ENCODE measurements at regions not wholly inside any gene's neighbourhood (a gene's known extent, or its start where the extent isn't known, plus 50 kb on each side); places are given as distances from the start of the nearest gene placed in this dataset.

DNA sequence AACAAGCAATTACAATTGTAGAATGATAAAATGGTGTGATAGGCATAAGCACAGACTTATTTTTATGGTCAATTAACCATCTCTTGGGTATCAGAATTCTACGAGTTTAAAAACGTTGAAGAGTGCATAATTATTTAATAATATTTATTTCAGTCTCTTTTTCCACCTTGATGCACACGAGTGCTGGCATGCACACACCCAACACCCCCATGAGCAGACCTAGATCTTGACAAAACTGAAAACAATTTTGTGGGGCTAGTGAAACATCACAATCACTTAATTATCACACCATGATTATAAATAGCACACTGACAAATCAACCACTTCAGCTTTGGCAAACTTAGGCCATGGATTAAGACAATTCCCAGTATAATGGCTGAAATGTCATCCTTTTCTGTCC lies 61.0 kb upstream of the RFC3 start:
- Mint-ChIP-seq H3K4me3 (no peak overlapping the region), H3K36me3 (ENCODE audit: insufficient read depth in 1 of 3, low read depth in 3 of 3) (no peaks in the 10 kb centered on the region), H3K9me3 (no peaks in the 10 kb centered on the region), H3K4me1 (0 out of 4 replicates have a peak, but pooled peaks cover 0 to 3% of the 10 kb centered on the region in 2 experiments), H3K27ac (no peak overlapping the region), H3K27me3 (ENCODE audit: low read depth) (no peaks in the 10 kb centered on the region)
- H3K27me3 ChIP-seq (ENCODE audit: insufficient read depth, low read length), result no peaks in the 10 kb centered on the region
- H4K20me1 ChIP-seq (ENCODE audit: control insufficient read depth, insufficient read depth, insufficient read length), result no peaks in the 10 kb centered on the region
- H3K4me2 ChIP-seq (ENCODE audit: insufficient read depth, insufficient read length, low read length), result no peak overlapping the region
- H3K18ac ChIP-seq (ENCODE audit: insufficient read length, low read depth, low read length), result no peak overlapping the region
- no peak overlapping the region for H3K4ac ChIP-seq (ENCODE audit: low read depth, low read length)
- H3K79me1 ChIP-seq (ENCODE audit: insufficient read depth, low read depth, low read length, poor library complexity, severe bottlenecking), result no peaks in the 10 kb centered on the region
- H2AK5ac ChIP-seq (ENCODE audit: insufficient read length, low read length), result no peak overlapping the region
- no peak overlapping the region for H2BK5ac ChIP-seq (ENCODE audit: insufficient read length, low read length)
- H3K9me3 ChIP-seq (ENCODE audit: control insufficient read depth, low read depth, low read length), result no peaks in the 10 kb centered on the region
- H3K14ac ChIP-seq (ENCODE audit: insufficient read depth, low read length), result no peak overlapping the region
- H3K23ac ChIP-seq (ENCODE audit: insufficient read length, low read depth, low read length), result no peak overlapping the region
- no peak overlapping the region for H4K8ac ChIP-seq (replicated peaks; ENCODE audit: insufficient read length, low read depth, low read length)
- H2BK120ac ChIP-seq (ENCODE audit: low read depth, low read length, poor library complexity, severe bottlenecking), result no peak overlapping the region
- H3T11ph ChIP-seq (ENCODE audit: low read length), result no peak overlapping the region
- no peak overlapping the region for H4K5ac ChIP-seq (ENCODE audit: insufficient read length, low read depth, low read length)
- no peaks in the 10 kb centered on the region for H3K79me2 ChIP-seq (ENCODE audit: insufficient read depth, low read length)
- H3K23me2 ChIP-seq (ENCODE audit: insufficient read length, low read depth, low read length, poor library complexity, severe bottlenecking), result no peaks in the 10 kb centered on the region
- H4K91ac ChIP-seq (ENCODE audit: insufficient read length, low read depth, low read length), result no peak overlapping the region
- H2BK12ac ChIP-seq (ENCODE audit: insufficient read length, low read depth, low read length), result no peak overlapping the region
- H3K4me1 ChIP-seq (ENCODE audit: insufficient read depth, low read length), result no peaks in the 10 kb centered on the region
- H2BK20ac ChIP-seq (ENCODE audit: low read depth, low read length, poor library complexity, severe bottlenecking), result no peak overlapping the region
- WGBS (ENCODE audit: extremely low coverage, insufficient read length, low lambda C conversion rate), result no CpG with 5 or more reads among the region's 3 CpGs
- DNase-seq, result no peak
- no peak overlapping the region for H2AFZ ChIP-seq (ENCODE audit: low read length)
- H2BK15ac ChIP-seq (ENCODE audit: low read depth, low read length), result no peak overlapping the region
- H3K56ac ChIP-seq (ENCODE audit: insufficient read length, low read depth, low read length), result no peak overlapping the region
- no peak overlapping the region for H3K9ac ChIP-seq (ENCODE audit: extremely low read depth, insufficient read length, low read length)
- no peak overlapping the region for H3K27ac ChIP-seq (ENCODE audit: insufficient read length, low read depth, low read length)
- TF ChIP-seq, protein P1, sequence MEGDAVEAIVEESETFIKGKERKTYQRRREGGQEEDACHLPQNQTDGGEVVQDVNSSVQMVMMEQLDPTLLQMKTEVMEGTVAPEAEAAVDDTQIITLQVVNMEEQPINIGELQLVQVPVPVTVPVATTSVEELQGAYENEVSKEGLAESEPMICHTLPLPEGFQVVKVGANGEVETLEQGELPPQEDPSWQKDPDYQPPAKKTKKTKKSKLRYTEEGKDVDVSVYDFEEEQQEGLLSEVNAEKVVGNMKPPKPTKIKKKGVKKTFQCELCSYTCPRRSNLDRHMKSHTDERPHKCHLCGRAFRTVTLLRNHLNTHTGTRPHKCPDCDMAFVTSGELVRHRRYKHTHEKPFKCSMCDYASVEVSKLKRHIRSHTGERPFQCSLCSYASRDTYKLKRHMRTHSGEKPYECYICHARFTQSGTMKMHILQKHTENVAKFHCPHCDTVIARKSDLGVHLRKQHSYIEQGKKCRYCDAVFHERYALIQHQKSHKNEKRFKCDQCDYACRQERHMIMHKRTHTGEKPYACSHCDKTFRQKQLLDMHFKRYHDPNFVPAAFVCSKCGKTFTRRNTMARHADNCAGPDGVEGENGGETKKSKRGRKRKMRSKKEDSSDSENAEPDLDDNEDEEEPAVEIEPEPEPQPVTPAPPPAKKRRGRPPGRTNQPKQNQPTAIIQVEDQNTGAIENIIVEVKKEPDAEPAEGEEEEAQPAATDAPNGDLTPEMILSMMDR (conservative IDR thresholded peaks at IDR 0.05), result no peak
